ENCODE measurements at regions not wholly inside any gene's neighbourhood (a gene's known extent, or its start where the extent isn't known, plus 50 kb on each side); places are given as distances from the start of the nearest gene placed in this dataset.

GRCh38 chr15:95235033-95235432, 1003.7 kb downstream of the MCTP2 start:
- H3K27ac ChIP-seq (ENCODE audit: low read depth, low read length), result no peak overlapping the region
- H3K23me2 ChIP-seq (ENCODE audit: low read depth, low read length), result no peaks in the 10 kb centered on the region; the same call in 1 of the 2 replicates
- no peak overlapping the region for H2BK120ac ChIP-seq (replicated peaks; ENCODE audit: low read depth, low read length)
- H3K79me1 ChIP-seq (ENCODE audit: low read depth, low read length), result no peaks in the 10 kb centered on the region
- no peak overlapping the region for H3K4me2 ChIP-seq (ENCODE audit: insufficient read depth in 1 of 2, low read depth in 2 of 2, low read length in 2 of 2)
- H2AFZ ChIP-seq (ENCODE audit: low read length), result no peak overlapping the region
- no peak overlapping the region for H3K4ac ChIP-seq (replicated peaks; ENCODE audit: insufficient read length, low read depth, low read length)
- H4K20me1 ChIP-seq (replicated peaks in 1 of 2; ENCODE audit: control insufficient read depth in 1 of 2, insufficient read depth in 2 of 2, low read length in 2 of 2), result no peaks in the 10 kb centered on the region
- H3K56ac ChIP-seq (replicated peaks; ENCODE audit: insufficient read length, low read depth, low read length), result no peak overlapping the region
- no peak overlapping the region for H3K23ac ChIP-seq (ENCODE audit: insufficient read length)
- H2BK5ac ChIP-seq (ENCODE audit: low read depth, low read length), result no peak overlapping the region
- no peak overlapping the region for H4K5ac ChIP-seq (ENCODE audit: insufficient read length, low read depth, low read length)
- no peak overlapping the region for H4K91ac ChIP-seq (replicated peaks; ENCODE audit: insufficient read length, low read length)
- DNase-seq (ENCODE audit: low read depth in 1 of 2, low spot score in 2 of 2) (no peak), FAIRE-seq (no peak)
- H3K79me2 ChIP-seq (ENCODE audit: control insufficient read depth in 1 of 2, insufficient read depth in 2 of 2, low read length in 2 of 2), result no peaks in the 10 kb centered on the region
- no peak overlapping the region for H3K4me3 ChIP-seq (ENCODE audit: extremely low read depth in 1 of 4, insufficient read depth in 2 of 4, low read depth in 3 of 4, low read length in 4 of 4)
- no peak overlapping the region for H2BK12ac ChIP-seq (ENCODE audit: low read depth, low read length)
- POLR2A ChIA-PET (ENCODE audit: partially characterized antibody), result no interaction called here
- H4K8ac ChIP-seq (ENCODE audit: extremely low read depth, insufficient read depth, low read length), result no peak overlapping the region
- H3K4me1 ChIP-seq (replicated peaks in 1 of 4; ENCODE audit: control insufficient read depth in 3 of 4, insufficient read depth in 4 of 4, low read length in 3 of 4), result no peaks in the 10 kb centered on the region
- 100% methylated on average over 1 of the region's 1 CpG; no CpG with 5 or more reads in 1 of the 2 experiments for WGBS, 2 experiments (ENCODE audit: extremely low coverage in 1 of 2, insufficient coverage in 1 of 2, insufficient read length in 1 of 2, insufficient replicate concordance in 2 of 2, low coverage in 1 of 2, low lambda C conversion rate in 2 of 2, missing lambda C conversion rate in 1 of 2)
- no peak overlapping the region for H2BK15ac ChIP-seq (ENCODE audit: low read length)
- peaks cover 14 to 17% of the 10 kb centered on the region in 2 experiments for H3K9me3 ChIP-seq (ENCODE audit: insufficient read depth in 2 of 2, low read depth in 1 of 2, low read length in 1 of 2)
- H2AK5ac ChIP-seq (ENCODE audit: low read depth, low read length), result no peak overlapping the region
- no peak overlapping the region for H2BK20ac ChIP-seq (ENCODE audit: low read length)
- H3K36me3 ChIP-seq (ENCODE audit: control insufficient read depth in 2 of 4, insufficient read depth in 4 of 4, low read length in 3 of 4), result no peaks in the 10 kb centered on the region
- H3K27me3 ChIP-seq (replicated peaks in 1 of 4; ENCODE audit: control insufficient read depth in 3 of 4, extremely low read depth in 1 of 4, insufficient read depth in 3 of 4, low read length in 3 of 4), result no peaks in the 10 kb centered on the region
- CTCF ChIA-PET (ENCODE audit: partially characterized antibody), result interaction anchor here (1.4 kb wide), 1 partner anchor 25 kb away, joined by 3 read pairs; no protein-coding TSS in a partner anchor
- H3K14ac ChIP-seq (ENCODE audit: insufficient read length), result no peak overlapping the region
- no peak overlapping the region for H3K18ac ChIP-seq (ENCODE audit: extremely low read depth, low read length)
- H3K9ac ChIP-seq (replicated peaks in 1 of 4; ENCODE audit: extremely low read depth in 1 of 4, low read depth in 3 of 4, low read length in 3 of 4), result no peak overlapping the region
- TF ChIP-seq FOSL1 (IDR thresholded peaks at IDR 0.05; ENCODE audit: insufficient read depth, low read depth, low read length), result no peak
- no peak for TF ChIP-seq JUN (IDR thresholded peaks at IDR 0.05; ENCODE audit: low read depth, low read length)
- no peak for TF ChIP-seq TCF12 (IDR thresholded peaks at IDR 0.05; ENCODE audit: low read depth, low read length)
- no peak for TF ChIP-seq SP4 (IDR thresholded peaks at IDR 0.05; ENCODE audit: low read length)
- no peak for TF ChIP-seq CREB1 (IDR thresholded peaks at IDR 0.05)
- no peak for TF ChIP-seq POLR2A (IDR thresholded peaks at IDR 0.05; ENCODE audit: control extremely low read depth in 1 of 2, low read depth in 2 of 2, low read length in 2 of 2)
- no peak for TF ChIP-seq SP2 (IDR thresholded peaks at IDR 0.05; ENCODE audit: low read length)
- TF ChIP-seq YY1 (IDR thresholded peaks at IDR 0.05; ENCODE audit: low read depth, low read length), result no peak
- no peak for TF ChIP-seq SIN3A (conservative IDR thresholded peaks at IDR 0.05 in 1 of 2, IDR thresholded peaks at IDR 0.05 in 1 of 2; ENCODE audit: low read depth in 1 of 2, low read length in 2 of 2)
- no peak for TF ChIP-seq BRCA1 (IDR thresholded peaks at IDR 0.05; ENCODE audit: low read depth, low read length)
- TF ChIP-seq CTBP2 (IDR thresholded peaks at IDR 0.05; ENCODE audit: borderline replicate concordance, insufficient read depth, insufficient read length, low read length), result no peak
- TF ChIP-seq CEBPB (IDR thresholded peaks at IDR 0.05; ENCODE audit: low read depth, low read length), result no peak
- TF ChIP-seq RBBP5 (IDR thresholded peaks at IDR 0.05; ENCODE audit: borderline replicate concordance, low read depth, low read length), result no peak
- TF ChIP-seq E2F6 (IDR thresholded peaks at IDR 0.05), result no peak
- no peak for TF ChIP-seq PHF8 (conservative IDR thresholded peaks at IDR 0.05; ENCODE audit: low read depth, low read length)

Measured in H1 (cell line).